ENCODE measurements at regions not wholly inside any gene's neighbourhood (a gene's known extent, or its start where the extent isn't known, plus 50 kb on each side); places are given as distances from the start of the nearest gene placed in this dataset.

DNA sequence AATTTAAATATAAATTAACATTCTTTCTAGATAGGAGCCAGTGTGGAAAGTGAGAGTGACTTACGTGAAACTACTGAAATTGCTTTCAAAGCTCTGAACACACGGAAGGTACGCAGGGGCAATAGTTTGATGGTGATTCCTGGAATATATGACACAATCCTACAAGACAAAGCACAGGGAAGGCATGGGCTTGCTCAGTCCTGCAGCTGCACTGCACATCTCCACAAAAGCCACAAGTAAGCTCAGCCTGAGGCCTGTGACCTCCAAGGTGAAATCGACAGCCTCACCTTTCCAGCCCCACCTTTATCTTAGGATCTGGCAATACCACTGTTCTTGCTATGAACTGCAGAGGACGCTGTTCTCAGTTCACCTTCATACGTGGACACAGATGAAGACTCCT, 109.3 kb upstream of the SCN10A start (continued):
- TF ChIP-seq ETV6 (CRISPR knock-in tag; IDR thresholded peaks at IDR 0.05) (no peak), KAT7 (CRISPR knock-in tag; IDR thresholded peaks at IDR 0.05; ENCODE audit: borderline replicate concordance) (no peak)
- TF ChIP-seq, protein P1, sequence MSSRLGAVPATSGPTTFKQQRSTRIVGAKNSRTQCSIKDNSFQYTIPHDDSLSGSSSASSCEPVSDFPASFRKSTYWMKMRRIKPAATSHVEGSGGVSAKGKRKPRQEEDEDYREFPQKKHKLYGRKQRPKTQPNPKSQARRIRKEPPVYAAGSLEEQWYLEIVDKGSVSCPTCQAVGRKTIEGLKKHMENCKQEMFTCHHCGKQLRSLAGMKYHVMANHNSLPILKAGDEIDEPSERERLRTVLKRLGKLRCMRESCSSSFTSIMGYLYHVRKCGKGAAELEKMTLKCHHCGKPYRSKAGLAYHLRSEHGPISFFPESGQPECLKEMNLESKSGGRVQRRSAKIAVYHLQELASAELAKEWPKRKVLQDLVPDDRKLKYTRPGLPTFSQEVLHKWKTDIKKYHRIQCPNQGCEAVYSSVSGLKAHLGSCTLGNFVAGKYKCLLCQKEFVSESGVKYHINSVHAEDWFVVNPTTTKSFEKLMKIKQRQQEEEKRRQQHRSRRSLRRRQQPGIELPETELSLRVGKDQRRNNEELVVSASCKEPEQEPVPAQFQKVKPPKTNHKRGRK (CRISPR knock-in tag; IDR thresholded peaks at IDR 0.05; ENCODE audit: borderline replicate concordance), result no peak

DNA sequence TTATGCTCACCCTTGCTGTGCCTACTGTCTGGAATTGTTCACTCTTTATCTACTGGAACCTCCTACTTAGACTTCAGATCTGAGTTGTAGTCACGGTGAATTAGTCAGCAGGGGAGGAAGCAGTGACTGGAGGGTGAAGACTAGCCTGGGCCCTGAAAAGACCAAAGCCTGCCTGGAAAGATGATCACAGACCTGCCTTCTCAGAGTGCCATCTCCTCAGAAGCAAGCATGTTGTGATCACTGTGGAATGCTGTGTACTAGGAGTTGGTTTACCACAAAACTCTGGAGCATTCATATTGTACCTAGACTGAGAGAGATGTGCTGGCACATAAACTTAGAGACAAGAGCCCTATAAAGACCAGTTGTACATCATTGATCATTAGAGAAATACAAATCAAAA, 100.7 kb upstream of the SCN10A start:
- H3K9me3 Mint-ChIP-seq, result peaks cover 10% of the 10 kb centered on the region
- H3K36me3 Mint-ChIP-seq, result no peaks in the 10 kb centered on the region
- TF ChIP-seq IRF2 (CRISPR knock-in tag; IDR thresholded peaks at IDR 0.05; ENCODE audit: borderline replicate concordance, low read depth) (no peak), JAZF1 (CRISPR knock-in tag; IDR thresholded peaks at IDR 0.05) (no peak), ZNF138 (CRISPR knock-in tag; conservative IDR thresholded peaks at IDR 0.05) (no peak), ZNF416 (CRISPR knock-in tag; IDR thresholded peaks at IDR 0.05) (no peak), SOX15 (CRISPR knock-in tag; IDR thresholded peaks at IDR 0.05) (no peak), FOXK1 (CRISPR knock-in tag; IDR thresholded peaks at IDR 0.05) (no peak), RELA (CRISPR knock-in tag; IDR thresholded peaks at IDR 0.05; ENCODE audit: borderline replicate concordance) (no peak), GABPB1 (CRISPR knock-in tag; IDR thresholded peaks at IDR 0.05) (no peak), NFYB (CRISPR knock-in tag; conservative IDR thresholded peaks at IDR 0.05; ENCODE audit: low read depth) (no peak), GRHL2 (CRISPR knock-in tag; IDR thresholded peaks at IDR 0.05; ENCODE audit: insufficient replicate concordance, severe bottlenecking) (no peak), ZNF423 (CRISPR knock-in tag; IDR thresholded peaks at IDR 0.05) (no peak), TEAD4 (CRISPR knock-in tag; IDR thresholded peaks at IDR 0.05) (no peak), GTF2I (CRISPR knock-in tag; conservative IDR thresholded peaks at IDR 0.05) (no peak)
- TF ChIP-seq, protein P2, sequence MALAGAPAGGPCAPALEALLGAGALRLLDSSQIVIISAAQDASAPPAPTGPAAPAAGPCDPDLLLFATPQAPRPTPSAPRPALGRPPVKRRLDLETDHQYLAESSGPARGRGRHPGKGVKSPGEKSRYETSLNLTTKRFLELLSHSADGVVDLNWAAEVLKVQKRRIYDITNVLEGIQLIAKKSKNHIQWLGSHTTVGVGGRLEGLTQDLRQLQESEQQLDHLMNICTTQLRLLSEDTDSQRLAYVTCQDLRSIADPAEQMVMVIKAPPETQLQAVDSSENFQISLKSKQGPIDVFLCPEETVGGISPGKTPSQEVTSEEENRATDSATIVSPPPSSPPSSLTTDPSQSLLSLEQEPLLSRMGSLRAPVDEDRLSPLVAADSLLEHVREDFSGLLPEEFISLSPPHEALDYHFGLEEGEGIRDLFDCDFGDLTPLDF (CRISPR knock-in tag; IDR thresholded peaks at IDR 0.05), result no peak
- TF ChIP-seq, protein P3, sequence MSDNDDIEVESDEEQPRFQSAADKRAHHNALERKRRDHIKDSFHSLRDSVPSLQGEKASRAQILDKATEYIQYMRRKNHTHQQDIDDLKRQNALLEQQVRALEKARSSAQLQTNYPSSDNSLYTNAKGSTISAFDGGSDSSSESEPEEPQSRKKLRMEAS (CRISPR knock-in tag; IDR thresholded peaks at IDR 0.05), result no peak
- TF ChIP-seq, protein P4, sequence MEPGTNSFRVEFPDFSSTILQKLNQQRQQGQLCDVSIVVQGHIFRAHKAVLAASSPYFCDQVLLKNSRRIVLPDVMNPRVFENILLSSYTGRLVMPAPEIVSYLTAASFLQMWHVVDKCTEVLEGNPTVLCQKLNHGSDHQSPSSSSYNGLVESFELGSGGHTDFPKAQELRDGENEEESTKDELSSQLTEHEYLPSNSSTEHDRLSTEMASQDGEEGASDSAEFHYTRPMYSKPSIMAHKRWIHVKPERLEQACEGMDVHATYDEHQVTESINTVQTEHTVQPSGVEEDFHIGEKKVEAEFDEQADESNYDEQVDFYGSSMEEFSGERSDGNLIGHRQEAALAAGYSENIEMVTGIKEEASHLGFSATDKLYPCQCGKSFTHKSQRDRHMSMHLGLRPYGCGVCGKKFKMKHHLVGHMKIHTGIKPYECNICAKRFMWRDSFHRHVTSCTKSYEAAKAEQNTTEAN (CRISPR knock-in tag; IDR thresholded peaks at IDR 0.05), result no peak
- TF ChIP-seq, protein P5, sequence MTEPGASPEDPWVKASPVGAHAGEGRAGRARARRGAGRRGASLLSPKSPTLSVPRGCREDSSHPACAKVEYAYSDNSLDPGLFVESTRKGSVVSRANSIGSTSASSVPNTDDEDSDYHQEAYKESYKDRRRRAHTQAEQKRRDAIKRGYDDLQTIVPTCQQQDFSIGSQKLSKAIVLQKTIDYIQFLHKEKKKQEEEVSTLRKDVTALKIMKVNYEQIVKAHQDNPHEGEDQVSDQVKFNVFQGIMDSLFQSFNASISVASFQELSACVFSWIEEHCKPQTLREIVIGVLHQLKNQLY (CRISPR knock-in tag; IDR thresholded peaks at IDR 0.05), result no peak
- TF ChIP-seq, protein P6, sequence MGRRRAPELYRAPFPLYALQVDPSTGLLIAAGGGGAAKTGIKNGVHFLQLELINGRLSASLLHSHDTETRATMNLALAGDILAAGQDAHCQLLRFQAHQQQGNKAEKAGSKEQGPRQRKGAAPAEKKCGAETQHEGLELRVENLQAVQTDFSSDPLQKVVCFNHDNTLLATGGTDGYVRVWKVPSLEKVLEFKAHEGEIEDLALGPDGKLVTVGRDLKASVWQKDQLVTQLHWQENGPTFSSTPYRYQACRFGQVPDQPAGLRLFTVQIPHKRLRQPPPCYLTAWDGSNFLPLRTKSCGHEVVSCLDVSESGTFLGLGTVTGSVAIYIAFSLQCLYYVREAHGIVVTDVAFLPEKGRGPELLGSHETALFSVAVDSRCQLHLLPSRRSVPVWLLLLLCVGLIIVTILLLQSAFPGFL (CRISPR knock-in tag; IDR thresholded peaks at IDR 0.05; ENCODE audit: borderline replicate concordance), result no peak
- TF ChIP-seq, protein P7, sequence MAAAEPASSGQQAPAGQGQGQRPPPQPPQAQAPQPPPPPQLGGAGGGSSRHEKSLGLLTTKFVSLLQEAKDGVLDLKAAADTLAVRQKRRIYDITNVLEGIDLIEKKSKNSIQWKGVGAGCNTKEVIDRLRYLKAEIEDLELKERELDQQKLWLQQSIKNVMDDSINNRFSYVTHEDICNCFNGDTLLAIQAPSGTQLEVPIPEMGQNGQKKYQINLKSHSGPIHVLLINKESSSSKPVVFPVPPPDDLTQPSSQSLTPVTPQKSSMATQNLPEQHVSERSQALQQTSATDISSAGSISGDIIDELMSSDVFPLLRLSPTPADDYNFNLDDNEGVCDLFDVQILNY (CRISPR knock-in tag; IDR thresholded peaks at IDR 0.05), result no peak
- peaks cover 3% of the 10 kb centered on the region for H3K27me3 Mint-ChIP-seq (ENCODE audit: low read depth)
- DNase-seq (ENCODE audit: low spot score) (no peak), ATAC-seq (no peak)
- no peak overlapping the region for H3K27ac Mint-ChIP-seq
- no peaks in the 10 kb centered on the region for H3K4me1 Mint-ChIP-seq
- ChIA-PET CTCF (no interaction called here), POLR2A (no interaction called here)
- no peak overlapping the region for H3K4me3 Mint-ChIP-seq

All from WTC11 (cell line).